ENCODE measurements at regions not wholly inside any gene's neighbourhood (a gene's known extent, or its start where the extent isn't known, plus 50 kb on each side); places are given as distances from the start of the nearest gene placed in this dataset.

- H3K9me3 ChIP-seq (replicated peaks; ENCODE audit: control insufficient read depth, low read depth, low read length): no peaks in the 10 kb centered on the region
- no peaks in the 10 kb centered on the region for H3K4me1 ChIP-seq (ENCODE audit: control insufficient read depth, insufficient read depth, low read length)
- DNase-seq: no peak
- no peak overlapping the region for H3K4me3 ChIP-seq (ENCODE audit: low read length)
- H3K27me3 ChIP-seq (ENCODE audit: control insufficient read depth, insufficient read depth, low read length): no peaks in the 10 kb centered on the region
- no peaks in the 10 kb centered on the region for H3K36me3 ChIP-seq (ENCODE audit: control insufficient read depth, insufficient read depth, low read length)
- H3K27ac ChIP-seq (ENCODE audit: low read length): no peak overlapping the region
Observed at GRCh38 chr14:65296402-65296801, 116.1 kb upstream of the FUT8 start.

GRCh38 chr14:65296876-65297275 is 115.7 kb upstream of the FUT8 start:
- no CpG with 5 or more reads among the region's 4 CpGs for WGBS (ENCODE audit: insufficient coverage)
- Histone ChIP-seq H3K4me1 (ENCODE audit: control insufficient read depth, insufficient read depth, low read length) (no peaks in the 10 kb centered on the region), H3K4me3 (ENCODE audit: low read length) (no peak overlapping the region), H3K9me3 (replicated peaks; ENCODE audit: control insufficient read depth, low read depth, low read length) (no peaks in the 10 kb centered on the region), H3K36me3 (ENCODE audit: control insufficient read depth, insufficient read depth, low read length) (no peaks in the 10 kb centered on the region), H3K27ac (ENCODE audit: low read length) (no peak overlapping the region), H3K27me3 (ENCODE audit: control insufficient read depth, insufficient read depth, low read length) (no peaks in the 10 kb centered on the region)
- no peak for DNase-seq

- Histone ChIP-seq H3K4me3 (ENCODE audit: low read length) (no peak overlapping the region), H3K27ac (ENCODE audit: low read length) (no peak overlapping the region), H3K9me3 (replicated peaks; ENCODE audit: control insufficient read depth, low read depth, low read length) (no peaks in the 10 kb centered on the region), H3K36me3 (ENCODE audit: control insufficient read depth, insufficient read depth, low read length) (no peaks in the 10 kb centered on the region), H3K4me1 (ENCODE audit: control insufficient read depth, insufficient read depth, low read length) (no peaks in the 10 kb centered on the region), H3K27me3 (ENCODE audit: control insufficient read depth, insufficient read depth, low read length) (no peaks in the 10 kb centered on the region)
- DNase-seq: no peak
- WGBS (ENCODE audit: insufficient coverage): 89% methylated on average over 5 of the region's 5 CpGs
Observed at GRCh38 chr14:65297744-65298143, 114.8 kb upstream of the FUT8 start.

- Histone ChIP-seq H3K27me3 (ENCODE audit: control insufficient read depth, insufficient read depth, low read length) (no peaks in the 10 kb centered on the region), H3K27ac (ENCODE audit: low read length) (no peak overlapping the region), H3K9me3 (replicated peaks; ENCODE audit: control insufficient read depth, low read depth, low read length) (no peaks in the 10 kb centered on the region), H3K4me1 (ENCODE audit: control insufficient read depth, insufficient read depth, low read length) (peaks cover 3% of the 10 kb centered on the region), H3K4me3 (ENCODE audit: low read length) (no peak overlapping the region), H3K36me3 (ENCODE audit: control insufficient read depth, insufficient read depth, low read length) (no peaks in the 10 kb centered on the region)
- DNase-seq: no peak
- WGBS (ENCODE audit: insufficient coverage): 95% methylated on average over 2 of the region's 3 CpGs
Observed at GRCh38 chr14:65299826-65300225, 112.7 kb upstream of the FUT8 start.

- Histone ChIP-seq H3K36me3 (ENCODE audit: control insufficient read depth, insufficient read depth, low read length) (no peaks in the 10 kb centered on the region), H3K9me3 (replicated peaks; ENCODE audit: control insufficient read depth, low read depth, low read length) (no peaks in the 10 kb centered on the region), H3K27ac (ENCODE audit: low read length) (no peak overlapping the region), H3K27me3 (ENCODE audit: control insufficient read depth, insufficient read depth, low read length) (no peaks in the 10 kb centered on the region), H3K4me1 (ENCODE audit: control insufficient read depth, insufficient read depth, low read length) (peaks cover 3% of the 10 kb centered on the region), H3K4me3 (ENCODE audit: low read length) (no peak overlapping the region)
- no peak for DNase-seq
- 76% methylated on average over 7 of the region's 7 CpGs for WGBS (ENCODE audit: insufficient coverage)
Observed at GRCh38 chr14:65301862-65302539, 110.5 kb upstream of the FUT8 start.

GRCh38 chr14:65302571-65303189 is 109.8 kb upstream of the FUT8 start:
- Histone ChIP-seq H3K27me3 (ENCODE audit: control insufficient read depth, insufficient read depth, low read length) (no peaks in the 10 kb centered on the region), H3K4me3 (ENCODE audit: low read length) (no peak overlapping the region)

GRCh38 chr14:65303190-65303898 is 109.2 kb upstream of the FUT8 start:
- H3K4me1 ChIP-seq (ENCODE audit: control insufficient read depth, insufficient read depth, low read length): peaks cover 3% of the 10 kb centered on the region
- no peak overlapping the region for H3K27ac ChIP-seq (ENCODE audit: low read length)

More at GRCh38 chr14:65302571-65303189, 109.8 kb upstream of the FUT8 start:
- H3K36me3 ChIP-seq (ENCODE audit: control insufficient read depth, insufficient read depth, low read length): no peaks in the 10 kb centered on the region
- WGBS (ENCODE audit: insufficient coverage): 57% methylated on average over 4 of the region's 7 CpGs
- no peak overlapping the region for H3K27ac ChIP-seq (ENCODE audit: low read length)
- H3K4me1 ChIP-seq (ENCODE audit: control insufficient read depth, insufficient read depth, low read length): peaks cover 3% of the 10 kb centered on the region
- DNase-seq: no peak
- H3K9me3 ChIP-seq (replicated peaks; ENCODE audit: control insufficient read depth, low read depth, low read length): no peaks in the 10 kb centered on the region

GRCh38 chr14:65303899-65304222 is 108.7 kb upstream of the FUT8 start:
- Histone ChIP-seq H3K9me3 (replicated peaks; ENCODE audit: control insufficient read depth, low read depth, low read length) (no peaks in the 10 kb centered on the region), H3K36me3 (ENCODE audit: control insufficient read depth, insufficient read depth, low read length) (no peaks in the 10 kb centered on the region), H3K27ac (ENCODE audit: low read length) (no peak overlapping the region), H3K27me3 (ENCODE audit: control insufficient read depth, insufficient read depth, low read length) (no peaks in the 10 kb centered on the region), H3K4me3 (ENCODE audit: low read length) (no peak overlapping the region), H3K4me1 (ENCODE audit: control insufficient read depth, insufficient read depth, low read length) (peaks cover 3% of the 10 kb centered on the region)
- DNase-seq: no peak
- 9% methylated on average over 3 of the region's 6 CpGs for WGBS (ENCODE audit: insufficient coverage)

More at GRCh38 chr14:65303190-65303898, 109.2 kb upstream of the FUT8 start:
- Histone ChIP-seq H3K4me3 (ENCODE audit: low read length) (no peak overlapping the region), H3K36me3 (ENCODE audit: control insufficient read depth, insufficient read depth, low read length) (no peaks in the 10 kb centered on the region), H3K9me3 (replicated peaks; ENCODE audit: control insufficient read depth, low read depth, low read length) (no peaks in the 10 kb centered on the region), H3K27me3 (ENCODE audit: control insufficient read depth, insufficient read depth, low read length) (no peaks in the 10 kb centered on the region)
- 26% methylated on average over 4 of the region's 8 CpGs for WGBS (ENCODE audit: insufficient coverage)
- DNase-seq: no peak

- no CpG with 5 or more reads among the region's 4 CpGs for WGBS (ENCODE audit: insufficient coverage)
- no peaks in the 10 kb centered on the region for H3K9me3 ChIP-seq (replicated peaks; ENCODE audit: control insufficient read depth, low read depth, low read length)
- no peaks in the 10 kb centered on the region for H3K36me3 ChIP-seq (ENCODE audit: control insufficient read depth, insufficient read depth, low read length)
- no peak for DNase-seq
- no peak overlapping the region for H3K27ac ChIP-seq (ENCODE audit: low read length)
- H3K4me1 ChIP-seq (ENCODE audit: control insufficient read depth, insufficient read depth, low read length): peaks cover 3% of the 10 kb centered on the region
- no peak overlapping the region for H3K4me3 ChIP-seq (ENCODE audit: low read length)
- H3K27me3 ChIP-seq (ENCODE audit: control insufficient read depth, insufficient read depth, low read length): no peaks in the 10 kb centered on the region
Observed at GRCh38 chr14:65304239-65304638, 108.3 kb upstream of the FUT8 start.

GRCh38 chr14:65304963-65305362 is 107.6 kb upstream of the FUT8 start:
- no peaks in the 10 kb centered on the region for H3K36me3 ChIP-seq (ENCODE audit: control insufficient read depth, insufficient read depth, low read length)
- H3K9me3 ChIP-seq (replicated peaks; ENCODE audit: control insufficient read depth, low read depth, low read length): no peaks in the 10 kb centered on the region
- 77% methylated on average over 2 of the region's 2 CpGs for WGBS (ENCODE audit: insufficient coverage)
- H3K27me3 ChIP-seq (ENCODE audit: control insufficient read depth, insufficient read depth, low read length): no peaks in the 10 kb centered on the region
- peaks cover 3% of the 10 kb centered on the region for H3K4me1 ChIP-seq (ENCODE audit: control insufficient read depth, insufficient read depth, low read length)
- H3K27ac ChIP-seq (ENCODE audit: low read length): no peak overlapping the region
- no peak for DNase-seq
- no peak overlapping the region for H3K4me3 ChIP-seq (ENCODE audit: low read length)

Data from muscle of leg (tissue), 3 donors.